ENCODE measurements at regions not wholly inside any gene's neighbourhood (a gene's known extent, or its start where the extent isn't known, plus 50 kb on each side); places are given as distances from the start of the nearest gene placed in this dataset.

- Histone ChIP-seq H3K27ac (no peak overlapping the region), H3K27me3 (no peaks in the 10 kb centered on the region), H3K36me3 (no peaks in the 10 kb centered on the region), H3K4me1 (no peaks in the 10 kb centered on the region), H3K9me3 (no peaks in the 10 kb centered on the region), H3K4me3 (no peak overlapping the region)
- no peak for DNase-seq (ENCODE audit: low spot score in 2 of 2)
- TF ChIP-seq CTCF (IDR thresholded peaks at IDR 0.05), result no peak
- TF ChIP-seq POLR2A (IDR thresholded peaks at IDR 0.05), result no peak
- TF ChIP-seq EP300 (IDR thresholded peaks at IDR 0.05), result no peak
- WGBS, 2 donors, result 95 to 100% methylated on average over 1 to 8 of the region's 8 CpGs
These were observed 61.6 kb upstream of the IQSEC1 start for GRCh38 chr3:13134879-13135206.

- H3K27me3 ChIP-seq, result no peaks in the 10 kb centered on the region
- TF ChIP-seq CTCF (IDR thresholded peaks at IDR 0.05) (no peak), EP300 (IDR thresholded peaks at IDR 0.05) (no peak)
- no peaks in the 10 kb centered on the region for H3K9me3 ChIP-seq
- no peak for DNase-seq (ENCODE audit: low spot score in 2 of 2)
- H3K4me3 ChIP-seq, result no peak overlapping the region
- no peaks in the 10 kb centered on the region for H3K4me1 ChIP-seq
- no peaks in the 10 kb centered on the region for H3K36me3 ChIP-seq
- WGBS, 2 donors, result 88 to 94% methylated on average over 11 to 12 of the region's 12 CpGs
- H3K27ac ChIP-seq, result no peak overlapping the region
These were observed 61.1 kb upstream of the IQSEC1 start for GRCh38 chr3:13134166-13134878.

DNA sequence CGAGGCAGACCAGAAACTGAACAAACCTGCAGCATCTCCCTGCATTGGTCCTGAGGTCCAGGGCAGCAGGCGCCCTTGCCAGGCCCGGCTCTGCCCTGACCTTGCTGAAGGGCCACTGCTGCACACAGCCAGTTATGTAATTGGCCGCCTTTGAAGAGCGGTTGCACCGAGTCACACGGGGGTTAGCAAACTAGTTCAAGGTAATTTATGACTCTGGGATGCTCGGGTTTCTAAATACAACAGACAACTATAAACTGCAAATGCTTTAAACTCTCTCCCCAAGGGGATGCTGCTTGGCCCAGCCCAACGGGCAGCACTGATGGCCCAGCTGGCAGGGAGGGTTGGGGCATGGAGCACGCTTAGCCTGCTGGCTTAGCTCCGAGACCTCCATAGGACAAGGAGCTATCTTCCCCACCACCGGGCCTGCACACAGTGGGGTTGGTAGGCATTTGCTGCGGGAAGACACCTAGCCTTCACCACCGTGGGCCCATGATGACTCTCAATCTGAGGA, 60.3 kb upstream of the IQSEC1 start:
- WGBS, 2 donors, result 64 to 67% methylated on average over 13 of the region's 14 CpGs
- no peak overlapping the region for H3K27ac ChIP-seq
- TF ChIP-seq POLR2A (IDR thresholded peaks at IDR 0.05) (no peak), CTCF (IDR thresholded peaks at IDR 0.05) (no peak), EP300 (IDR thresholded peaks at IDR 0.05) (no peak)
- no peak overlapping the region for H3K4me3 ChIP-seq
- no peaks in the 10 kb centered on the region for H3K27me3 ChIP-seq
- H3K36me3 ChIP-seq, result no peaks in the 10 kb centered on the region
- DNase-seq (ENCODE audit: low spot score in 2 of 2), result no peak
- H3K4me1 ChIP-seq, result no peaks in the 10 kb centered on the region
- H3K9me3 ChIP-seq, result no peaks in the 10 kb centered on the region

GRCh38 chr3:13132731-13133410, 59.6 kb upstream of the IQSEC1 start:
- Histone ChIP-seq H3K4me1 (no peaks in the 10 kb centered on the region), H3K27ac (no peak overlapping the region), H3K9me3 (no peaks in the 10 kb centered on the region), H3K4me3 (no peak overlapping the region), H3K27me3 (no peaks in the 10 kb centered on the region), H3K36me3 (no peaks in the 10 kb centered on the region)
- TF ChIP-seq EP300 (IDR thresholded peaks at IDR 0.05) (no peak), POLR2A (IDR thresholded peaks at IDR 0.05) (no peak), CTCF (IDR thresholded peaks at IDR 0.05) (no peak)
- WGBS, 2 donors, result 57 to 73% methylated on average over 6 of the region's 6 CpGs
- no peak for DNase-seq (ENCODE audit: low spot score in 2 of 2)

GRCh38 chr3:13132281-13132680, 59.1 kb upstream of the IQSEC1 start:
- no peak for DNase-seq (ENCODE audit: low spot score in 2 of 2)
- TF ChIP-seq EP300 (IDR thresholded peaks at IDR 0.05), result no peak
- no peak for TF ChIP-seq CTCF (IDR thresholded peaks at IDR 0.05)
- no peak for TF ChIP-seq POLR2A (IDR thresholded peaks at IDR 0.05)

More at GRCh38 chr3:13132281-13132680, 59.1 kb upstream of the IQSEC1 start:
- Histone ChIP-seq H3K27ac (no peak overlapping the region), H3K36me3 (no peaks in the 10 kb centered on the region), H3K4me1 (no peaks in the 10 kb centered on the region), H3K27me3 (no peaks in the 10 kb centered on the region), H3K4me3 (no peak overlapping the region), H3K9me3 (no peaks in the 10 kb centered on the region)
- 49 to 59% methylated on average over 4 of the region's 4 CpGs for WGBS, 2 donors
